ENCODE measurements at regions not wholly inside any gene's neighbourhood (a gene's known extent, or its start where the extent isn't known, plus 50 kb on each side); places are given as distances from the start of the nearest gene placed in this dataset.
"Not testable (repeated sequence)": the region's sequence is repeated elsewhere in the genome, so short reads cannot be mapped to it uniquely, and the experiment has no call there.

DNA sequence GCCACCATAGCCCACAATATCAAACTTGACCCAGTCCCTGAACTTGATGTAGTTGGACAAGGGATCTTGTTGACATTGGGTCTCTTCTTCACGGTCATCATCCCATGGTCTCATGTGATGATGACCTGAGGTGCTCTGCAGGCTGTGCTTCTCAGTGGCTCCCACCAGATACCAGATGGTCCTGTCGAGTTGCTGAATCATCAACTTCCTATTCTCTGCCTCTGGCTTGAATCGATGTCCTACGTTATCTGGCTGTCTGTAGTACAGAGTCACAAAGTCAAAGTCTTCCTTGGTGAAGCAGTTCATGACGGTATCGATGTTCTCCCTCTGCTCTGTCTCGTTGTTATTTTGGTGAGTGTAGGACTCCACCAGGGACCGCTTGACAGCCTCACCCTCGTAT is 145.7 kb upstream of the ALDH3B2 start:
- no peaks in the 10 kb centered on the region for H3K36me3 ChIP-seq (ENCODE audit: insufficient read depth)
- no peak overlapping the region for H3K4me3 ChIP-seq
- peaks cover 2% of the 10 kb centered on the region; the same call in 1 of the 2 replicates for H3K4me1 ChIP-seq (ENCODE audit: insufficient read depth)
- H3K79me2 ChIP-seq (replicated peaks; ENCODE audit: insufficient read depth) = no peaks in the 10 kb centered on the region
- Mint-ChIP-seq H3K9me3 (peaks cover 5% of the 10 kb centered on the region; the same call in 1 of the 3 replicates), H3K4me1 (peaks cover under 1% of the 10 kb centered on the region; the same call in 2 of the 3 replicates), H3K27me3 (ENCODE audit: insufficient read depth, low read depth, poor library complexity) (no peaks in the 10 kb centered on the region), H3K36me3 (ENCODE audit: low read depth) (no peaks in the 10 kb centered on the region), H3K27ac (no peak overlapping the region), H3K4me3 (no peak overlapping the region)
- H3F3A ChIP-seq (replicated peaks; ENCODE audit: low read depth) = 0 out of 2 replicates have a peak, but pooled peaks cover under 1% of the 10 kb centered on the region
- H2AFZ ChIP-seq = no peak overlapping the region
- no peaks in the 10 kb centered on the region for H3K27me3 ChIP-seq (ENCODE audit: insufficient read depth)
- ATAC-seq (no peak), DNase-seq (ENCODE audit: low spot score) (no peak)
- H3K4me2 ChIP-seq = no peak overlapping the region
- H4K20me1 ChIP-seq (replicated peaks; ENCODE audit: insufficient read depth) = no peaks in the 10 kb centered on the region
- H3K27ac ChIP-seq (ENCODE audit: low read depth) = no peak overlapping the region
- no peaks in the 10 kb centered on the region for H3K9me2 ChIP-seq (ENCODE audit: insufficient read depth)
- no peak for TF ChIP-seq POLR2AphosphoS5 (IDR thresholded peaks at IDR 0.05; ENCODE audit: low read depth)
- no peak for TF ChIP-seq EZH2phosphoT487 (IDR thresholded peaks at IDR 0.05; ENCODE audit: unreplicated experiment)
- TF ChIP-seq, protein P1, sequence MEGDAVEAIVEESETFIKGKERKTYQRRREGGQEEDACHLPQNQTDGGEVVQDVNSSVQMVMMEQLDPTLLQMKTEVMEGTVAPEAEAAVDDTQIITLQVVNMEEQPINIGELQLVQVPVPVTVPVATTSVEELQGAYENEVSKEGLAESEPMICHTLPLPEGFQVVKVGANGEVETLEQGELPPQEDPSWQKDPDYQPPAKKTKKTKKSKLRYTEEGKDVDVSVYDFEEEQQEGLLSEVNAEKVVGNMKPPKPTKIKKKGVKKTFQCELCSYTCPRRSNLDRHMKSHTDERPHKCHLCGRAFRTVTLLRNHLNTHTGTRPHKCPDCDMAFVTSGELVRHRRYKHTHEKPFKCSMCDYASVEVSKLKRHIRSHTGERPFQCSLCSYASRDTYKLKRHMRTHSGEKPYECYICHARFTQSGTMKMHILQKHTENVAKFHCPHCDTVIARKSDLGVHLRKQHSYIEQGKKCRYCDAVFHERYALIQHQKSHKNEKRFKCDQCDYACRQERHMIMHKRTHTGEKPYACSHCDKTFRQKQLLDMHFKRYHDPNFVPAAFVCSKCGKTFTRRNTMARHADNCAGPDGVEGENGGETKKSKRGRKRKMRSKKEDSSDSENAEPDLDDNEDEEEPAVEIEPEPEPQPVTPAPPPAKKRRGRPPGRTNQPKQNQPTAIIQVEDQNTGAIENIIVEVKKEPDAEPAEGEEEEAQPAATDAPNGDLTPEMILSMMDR (conservative IDR thresholded peaks at IDR 0.05; ENCODE audit: low read depth in 2 of 2) = no peak

- not testable (repeated sequence) for DNase-seq (ENCODE audit: low spot score); H3K27ac ChIP-seq (ENCODE audit: low read depth); H3K4me3 ChIP-seq; H3K27me3 Mint-ChIP-seq (ENCODE audit: insufficient read depth, low read depth, poor library complexity); H3K36me3 Mint-ChIP-seq (ENCODE audit: low read depth); H3K4me1 Mint-ChIP-seq; H4K20me1 ChIP-seq (replicated peaks; ENCODE audit: insufficient read depth); H3K4me1 ChIP-seq (ENCODE audit: insufficient read depth); H2AFZ ChIP-seq; H3K4me3 Mint-ChIP-seq; H3K36me3 ChIP-seq (ENCODE audit: insufficient read depth); H3F3A ChIP-seq (replicated peaks; ENCODE audit: low read depth); H3K9me3 Mint-ChIP-seq; H3K27me3 ChIP-seq (ENCODE audit: insufficient read depth); ATAC-seq; H3K79me2 ChIP-seq (replicated peaks; ENCODE audit: insufficient read depth); H3K4me2 ChIP-seq; H3K9me2 ChIP-seq (ENCODE audit: insufficient read depth); H3K27ac Mint-ChIP-seq
Observed at GRCh38 chr11:67817558-67817957, 143.1 kb upstream of the ALDH3B2 start.

DNA sequence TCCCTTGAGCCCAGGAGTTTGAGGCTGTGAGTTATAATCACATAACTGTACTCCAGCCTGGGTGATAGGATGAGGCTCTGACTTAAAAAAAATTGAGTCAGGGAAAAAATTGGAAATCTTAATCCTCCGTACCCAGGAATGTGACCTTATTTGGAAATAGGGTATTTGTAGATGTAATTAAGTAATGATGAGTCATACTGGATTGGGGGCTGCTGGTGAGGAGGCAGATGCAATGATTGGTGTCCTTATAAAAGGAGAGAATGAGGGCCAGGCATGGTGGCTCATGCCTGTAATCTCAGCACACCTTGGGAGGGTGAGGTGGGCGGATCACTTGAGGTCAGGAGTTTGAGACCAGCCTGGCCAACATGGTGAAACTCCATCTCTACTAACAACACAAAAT is 134.9 kb upstream of the ALDH3B2 start:
- peaks cover 30% of the 10 kb centered on the region for H3K4me1 Mint-ChIP-seq
- H3K36me3 ChIP-seq (ENCODE audit: insufficient read depth); H3K4me1 ChIP-seq (ENCODE audit: insufficient read depth); H4K20me1 ChIP-seq (replicated peaks; ENCODE audit: insufficient read depth); H3K4me3 Mint-ChIP-seq; H3K9me2 ChIP-seq (ENCODE audit: insufficient read depth); H3F3A ChIP-seq (replicated peaks; ENCODE audit: low read depth); H3K27me3 ChIP-seq (ENCODE audit: insufficient read depth); H3K9me3 Mint-ChIP-seq; H3K27ac Mint-ChIP-seq; H3K4me2 ChIP-seq; H3K27me3 Mint-ChIP-seq (ENCODE audit: insufficient read depth, low read depth, poor library complexity); H3K79me2 ChIP-seq (replicated peaks; ENCODE audit: insufficient read depth); H3K36me3 Mint-ChIP-seq (ENCODE audit: low read depth); ATAC-seq; H2AFZ ChIP-seq; H3K4me3 ChIP-seq; DNase-seq (ENCODE audit: low spot score); H3K27ac ChIP-seq (ENCODE audit: low read depth): not testable (repeated sequence)

DNA sequence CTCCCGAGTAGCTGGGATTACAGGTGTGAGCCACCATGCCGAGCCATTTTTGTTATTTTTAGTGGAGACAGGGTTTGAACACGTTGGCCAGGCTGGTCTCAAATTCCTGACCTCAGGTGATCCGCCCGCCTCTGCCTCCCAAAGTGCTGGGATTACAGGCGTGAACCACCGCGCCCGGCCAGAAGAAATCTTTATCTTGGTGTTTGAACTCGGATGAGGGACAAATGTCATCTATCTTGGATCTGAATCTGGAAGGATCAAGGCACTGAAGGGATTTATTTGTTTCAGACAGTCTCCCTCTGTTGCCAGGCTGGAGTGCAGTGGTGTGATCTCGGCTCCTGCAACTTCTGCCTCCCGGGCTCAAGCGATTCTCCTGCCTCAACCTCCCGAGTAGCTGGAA is 133.5 kb upstream of the ALDH3B2 start:
- not testable (repeated sequence) for H4K20me1 ChIP-seq (replicated peaks; ENCODE audit: insufficient read depth); DNase-seq (ENCODE audit: low spot score); H3K9me3 Mint-ChIP-seq; H3K27ac Mint-ChIP-seq; H3K4me3 Mint-ChIP-seq; H3K27me3 ChIP-seq (ENCODE audit: insufficient read depth); H3K36me3 ChIP-seq (ENCODE audit: insufficient read depth); H2AFZ ChIP-seq; H3K4me2 ChIP-seq; H3K4me3 ChIP-seq; H3K36me3 Mint-ChIP-seq (ENCODE audit: low read depth); H3K27ac ChIP-seq (ENCODE audit: low read depth); H3K79me2 ChIP-seq (replicated peaks; ENCODE audit: insufficient read depth); ATAC-seq; H3K9me2 ChIP-seq (ENCODE audit: insufficient read depth); H3F3A ChIP-seq (replicated peaks; ENCODE audit: low read depth); H3K27me3 Mint-ChIP-seq (ENCODE audit: insufficient read depth, low read depth, poor library complexity)
- peaks cover 13% of the 10 kb centered on the region for H3K4me1 ChIP-seq (ENCODE audit: insufficient read depth)
- peaks cover 43% of the 10 kb centered on the region for H3K4me1 Mint-ChIP-seq

DNA sequence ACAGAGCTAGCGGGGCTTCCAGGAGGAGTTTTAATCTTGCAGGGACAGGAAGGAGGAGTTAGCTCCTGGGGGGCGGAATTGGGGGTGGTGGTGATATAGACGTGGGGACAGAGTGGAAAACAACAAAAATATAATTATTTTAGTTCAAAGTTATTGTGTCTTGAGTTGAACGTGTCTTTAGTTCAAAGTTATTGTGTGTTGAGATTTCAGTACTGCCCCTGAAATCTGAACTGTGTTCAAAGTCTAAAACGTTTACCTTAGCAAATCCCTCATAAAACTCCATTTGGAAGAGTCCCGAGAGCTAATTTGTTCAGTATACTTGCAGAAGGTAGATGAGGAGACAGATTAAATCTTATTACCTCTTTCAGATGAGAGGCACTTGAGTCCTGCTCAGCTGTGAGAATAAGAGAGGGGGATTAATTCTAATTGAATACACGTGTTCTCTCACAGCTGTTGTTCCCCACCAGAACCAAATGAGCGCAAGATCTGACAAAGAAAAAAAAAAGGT is 132.4 kb upstream of the ALDH3B2 start:
- DNase-seq (ENCODE audit: low spot score); H3K27ac ChIP-seq (ENCODE audit: low read depth); H3F3A ChIP-seq (replicated peaks; ENCODE audit: low read depth); H3K9me3 Mint-ChIP-seq; H3K79me2 ChIP-seq (replicated peaks; ENCODE audit: insufficient read depth); H4K20me1 ChIP-seq (replicated peaks; ENCODE audit: insufficient read depth); H3K27me3 ChIP-seq (ENCODE audit: insufficient read depth); H3K36me3 Mint-ChIP-seq (ENCODE audit: low read depth); H3K27me3 Mint-ChIP-seq (ENCODE audit: insufficient read depth, low read depth, poor library complexity); ATAC-seq; H3K9me2 ChIP-seq (ENCODE audit: insufficient read depth); H3K36me3 ChIP-seq (ENCODE audit: insufficient read depth): not testable (repeated sequence)
- H3K4me1 Mint-ChIP-seq = peaks cover 39% of the 10 kb centered on the region
- H3K27ac Mint-ChIP-seq = peak overlapping the region; percentile 79; the same call in 1 of the 2 replicates
- H3K4me3 Mint-ChIP-seq = peak overlapping the region; percentile 80
- Histone ChIP-seq H3K4me1 (ENCODE audit: insufficient read depth) (peaks cover 13% of the 10 kb centered on the region), H3K4me3 (peak overlapping the region; percentile 83), H2AFZ (peak overlapping the region; percentile 72; the same call in 1 of the 2 replicates), H3K4me2 (peak overlapping the region; percentile 98)

Measured in GM23338 (cell line).